H9 (cell line): ENCODE measurements at regions not wholly inside any gene's neighbourhood (a gene's known extent, or its start where the extent isn't known, plus 50 kb on each side); places are given as distances from the start of the nearest gene placed in this dataset.

Experiments used
- DNase-seq: peaks from one replicate; pipeline ENCODE4 v3.0.0-alpha.2; 2017
- H2AFZ ChIP-seq: one replicate; pipeline ENCODE4 v1.6.1; 2013; ENCODE audit warnings: mild to moderate bottlenecking, low read length, control low read depth, moderate library complexity
- H2AK5ac ChIP-seq: 2 replicates; pipeline ENCODE4 v1.6.1; 2013; ENCODE audit warnings: low read length, control low read depth, mixed read lengths; ENCODE audit not compliant: insufficient read length
- H2BK120ac ChIP-seq: one replicate; pipeline ENCODE4 v1.6.1; 2013; ENCODE audit warnings: low read depth, mild to moderate bottlenecking, low read length, control low read depth, inconsistent platforms; ENCODE audit not compliant: poor library complexity, severe bottlenecking
- H2BK12ac ChIP-seq: 2 replicates; pipeline ENCODE4 v1.6.1; 2013; ENCODE audit warnings: low read length, control low read depth, mixed read lengths, low read depth; ENCODE audit not compliant: insufficient read length
- H2BK15ac ChIP-seq: 2 replicates; pipeline ENCODE4 v1.6.1; 2013; ENCODE audit warnings: low read depth, low read length, control low read depth
- H2BK20ac ChIP-seq: one replicate; pipeline ENCODE4 v1.6.1; 2013; ENCODE audit warnings: low read depth, mild to moderate bottlenecking, low read length, control low read depth, inconsistent platforms; ENCODE audit not compliant: poor library complexity, severe bottlenecking
- H2BK5ac ChIP-seq: 2 replicates; pipeline ENCODE4 v1.6.1; 2013; ENCODE audit warnings: low read length, control low read depth, mixed read lengths; ENCODE audit not compliant: insufficient read length
- H3K14ac ChIP-seq: 2 replicates; pipeline ENCODE4 v1.6.1; 2013; ENCODE audit warnings: low read length, control low read depth; ENCODE audit not compliant: insufficient read depth
- H3K18ac ChIP-seq: 2 replicates; pipeline ENCODE4 v1.6.1; 2013; ENCODE audit warnings: low read depth, mild to moderate bottlenecking, mixed read lengths, low read length, control low read depth; ENCODE audit not compliant: insufficient read length
- H3K23ac ChIP-seq: 2 replicates; pipeline ENCODE4 v1.6.1; 2013; ENCODE audit warnings: low read length, control low read depth, mixed read lengths, low read depth; ENCODE audit not compliant: insufficient read length
- H3K23me2 ChIP-seq: 2 replicates; pipeline ENCODE4 v1.6.1; 2013; ENCODE audit warnings: low read depth, mild to moderate bottlenecking, mixed read lengths, low read length, control low read depth; ENCODE audit not compliant: insufficient read length, poor library complexity, severe bottlenecking
- H3K27ac ChIP-seq: 2 replicates; pipeline ENCODE4 v1.5.1; 2013; ENCODE audit warnings: low read length, control low read depth, mixed read lengths, low read depth; ENCODE audit not compliant: insufficient read length
- H3K27me3 ChIP-seq: 2 replicates; pipeline ENCODE4 v1.6.1; 2013; ENCODE audit warnings: low read length, control low read depth, inconsistent platforms; ENCODE audit not compliant: insufficient read depth
- H3K4ac ChIP-seq: 2 replicates; pipeline ENCODE4 v1.6.1; 2013; ENCODE audit warnings: low read depth, mild to moderate bottlenecking, control low read depth, inconsistent platforms, low read length, moderate library complexity
- H3K4me1 ChIP-seq: 2 replicates; pipeline ENCODE4 v1.6.1; 2013; ENCODE audit warnings: low read length, control low read depth, inconsistent platforms; ENCODE audit not compliant: insufficient read depth
- H3K4me2 ChIP-seq: 2 replicates; pipeline ENCODE4 v1.6.1; 2013; ENCODE audit warnings: low read length, control low read depth, mixed read lengths; ENCODE audit not compliant: insufficient read length, insufficient read depth
- H3K56ac ChIP-seq: 2 replicates; pipeline ENCODE4 v1.6.1; 2013; ENCODE audit warnings: low read depth, mild to moderate bottlenecking, mixed read lengths, low read length, control low read depth; ENCODE audit not compliant: insufficient read length
- H3K79me1 ChIP-seq: 2 replicates; pipeline ENCODE4 v1.6.1; 2013; ENCODE audit warnings: low read depth, mild to moderate bottlenecking, moderate library complexity, low read length, control low read depth, inconsistent platforms; ENCODE audit not compliant: insufficient read depth, poor library complexity, severe bottlenecking
- H3K79me2 ChIP-seq: 2 replicates; pipeline ENCODE4 v1.6.1; 2013; ENCODE audit warnings: low read length, control low read depth, inconsistent platforms; ENCODE audit not compliant: insufficient read depth
- H3K9ac ChIP-seq: 2 replicates; pipeline ENCODE4 v1.6.1; 2013; ENCODE audit warnings: low read length, control low read depth, mixed read lengths; ENCODE audit not compliant: insufficient read length; ENCODE audit errors: extremely low read depth
- H3K9me3 ChIP-seq: one replicate; pipeline ENCODE4 v1.6.1; 2013; ENCODE audit warnings: low read depth, low read length, inconsistent platforms; ENCODE audit not compliant: control insufficient read depth
- H3T11ph ChIP-seq: one replicate; pipeline ENCODE4 v1.6.1; 2013; ENCODE audit warnings: mild to moderate bottlenecking, low read length, control low read depth, inconsistent platforms
- H4K20me1 ChIP-seq: one replicate; pipeline ENCODE4 v1.6.1; 2013; ENCODE audit not compliant: control insufficient read depth, insufficient read length, insufficient read depth
- H4K5ac ChIP-seq: 2 replicates; pipeline ENCODE4 v1.6.1; 2013; ENCODE audit warnings: low read depth, mild to moderate bottlenecking, mixed read lengths, low read length, control low read depth; ENCODE audit not compliant: insufficient read length
- H4K8ac ChIP-seq: replicated peaks from 2 replicates; pipeline ENCODE4 v1.6.1; 2013; ENCODE audit warnings: low read length, control low read depth, mixed read lengths, low read depth; ENCODE audit not compliant: insufficient read length
- H4K91ac ChIP-seq: 2 replicates; pipeline ENCODE4 v1.6.1; 2013; ENCODE audit warnings: low read depth, mild to moderate bottlenecking, moderate library complexity, mixed read lengths, low read length, control low read depth; ENCODE audit not compliant: insufficient read length
- H3K27ac Mint-ChIP-seq, 3 experiments: 2 replicates in 2 of 3; 3 replicates in 1 of 3; pipeline ENCODE4 v1.8.0; 2020 to 2021; ENCODE audit warnings: mixed read lengths in 3 of 3, mild to moderate bottlenecking in 1 of 3, moderate library complexity in 1 of 3
- H3K27me3 Mint-ChIP-seq: 2 replicates; pipeline ENCODE4 v1.8.0; 2021; ENCODE audit warnings: low read depth, mild to moderate bottlenecking, moderate library complexity, mixed read lengths
- H3K36me3 Mint-ChIP-seq, 3 experiments: 2 replicates in 2 of 3; 3 replicates in 1 of 3; pipeline ENCODE4 v1.8.0; 2020 to 2021; ENCODE audit warnings: low read depth in 3 of 3, mixed read lengths in 3 of 3; ENCODE audit not compliant: insufficient read depth in 1 of 3
- H3K4me1 Mint-ChIP-seq, 2 experiments: 2 replicates each; pipeline ENCODE4 v1.8.0; 2020; ENCODE audit warnings: mixed read lengths in 2 of 2
- H3K4me3 Mint-ChIP-seq, 2 experiments: 2 replicates in 1 of 2; 3 replicates in 1 of 2; pipeline ENCODE4 v1.8.0; 2020 to 2021; ENCODE audit warnings: mild to moderate bottlenecking in 2 of 2, mixed read lengths in 2 of 2, moderate library complexity in 1 of 2
- H3K9me3 Mint-ChIP-seq, 2 experiments: 2 replicates in 1 of 2; 3 replicates in 1 of 2; pipeline ENCODE4 v1.8.0; 2020; ENCODE audit warnings: mild to moderate bottlenecking in 2 of 2, mixed read lengths in 2 of 2, moderate library complexity in 1 of 2
- CTCF ChIP-seq: fragments of 200-600 bp; sonication (generic); conservative IDR thresholded peaks from 3 replicates; pipeline ENCODE4 v1.8.0; 2021; ENCODE audit warnings: antibody characterized with exemption, mild to moderate bottlenecking
- WGBS: extraction: QIAGEN DNeasy Blood & Tissue Kit; methylation state at CpG from one replicate; pipeline ENCODE4 v1.1.7; 2013; ENCODE audit warnings: missing lambda C conversion rate, low lambda C conversion rate, mixed read lengths; ENCODE audit not compliant: insufficient read length; ENCODE audit errors: extremely low coverage; 5-methylcytosine and 5-hydroxymethylcytosine counted together

- Histone ChIP-seq H3K14ac (no peak overlapping the region), H3T11ph (no peak overlapping the region), H3K23me2 (no peaks in the 10 kb centered on the region), H2BK20ac (no peak overlapping the region), H3K79me1 (no peaks in the 10 kb centered on the region), H3K27ac (no peak overlapping the region), H4K5ac (no peak overlapping the region), H2BK12ac (no peak overlapping the region), H4K8ac (no peak overlapping the region), H3K79me2 (no peaks in the 10 kb centered on the region), H3K4me2 (no peak overlapping the region), H4K91ac (no peak overlapping the region), H2AFZ (no peak overlapping the region), H2BK5ac (no peak overlapping the region), H2AK5ac (no peak overlapping the region), H3K9me3 (no peaks in the 10 kb centered on the region), H3K4me1 (no peaks in the 10 kb centered on the region), H3K27me3 (no peaks in the 10 kb centered on the region), H3K18ac (no peak overlapping the region), H2BK15ac (no peak overlapping the region), H3K9ac (no peak overlapping the region), H3K4ac (no peak overlapping the region), H4K20me1 (no peaks in the 10 kb centered on the region), H3K23ac (no peak overlapping the region), H3K56ac (no peak overlapping the region), H2BK120ac (no peak overlapping the region)
- no peaks in the 10 kb centered on the region for H3K4me1 Mint-ChIP-seq
- no peak overlapping the region for H3K4me3 Mint-ChIP-seq
- no CpG with 5 or more reads among the region's 3 CpGs for WGBS
- no peak for TF ChIP-seq CTCF
- peaks cover 0 to 25% of the 10 kb centered on the region in 2 experiments; a peak in 3 of 5 replicates for H3K9me3 Mint-ChIP-seq
- DNase-seq = no peak
- no peak overlapping the region for H3K27ac Mint-ChIP-seq
- H3K27me3 Mint-ChIP-seq = peaks cover 1% of the 10 kb centered on the region
- no peaks in the 10 kb centered on the region; a peak in 2 of 7 replicates for H3K36me3 Mint-ChIP-seq
These were observed 251.0 kb upstream of the FOXG1 start for GRCh38 chr14:28515571-28515970.
